HuH-7.5 (cell line): ENCODE measurements at regions not wholly inside any gene's neighbourhood (a gene's known extent, or its start where the extent isn't known, plus 50 kb on each side); places are given as distances from the start of the nearest gene placed in this dataset.
"Not testable (repeated sequence)": the region's sequence is repeated elsewhere in the genome, so short reads cannot be mapped to it uniquely, and the experiment has no call there.

ENCODE experiments used
- DNase-seq: peaks from one replicate; pipeline ENCODE4 v3.0.0; 2011; ENCODE audit warnings: low spot score

DNA sequence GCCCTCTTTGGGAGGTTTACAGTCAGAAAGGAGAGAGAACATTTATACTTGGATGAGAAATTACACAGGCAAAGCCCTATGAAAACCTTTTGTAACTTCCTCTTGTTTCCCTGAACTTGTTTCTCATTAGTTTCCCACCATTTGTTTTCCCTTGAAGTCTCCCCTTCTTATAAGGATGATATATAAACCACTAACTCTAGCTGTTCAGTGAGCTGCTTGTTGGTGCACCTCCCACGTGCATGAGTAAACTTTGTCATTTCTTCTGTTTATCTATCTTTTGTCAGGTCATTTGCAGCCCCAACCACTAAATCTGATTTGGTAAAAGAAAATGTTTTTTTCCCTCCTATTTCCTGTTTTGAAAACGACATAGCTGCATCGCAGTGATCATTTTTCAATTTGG is 919.9 kb downstream of the SLITRK1 start:
- no peak for DNase-seq

GRCh38 chr13:82961757-82962156 is 920.5 kb downstream of the SLITRK1 start:
- no peak for DNase-seq

- DNase-seq: not testable (repeated sequence)
Measured at GRCh38 chr13:82952336-82952735, 929.9 kb downstream of the SLITRK1 start.

DNA sequence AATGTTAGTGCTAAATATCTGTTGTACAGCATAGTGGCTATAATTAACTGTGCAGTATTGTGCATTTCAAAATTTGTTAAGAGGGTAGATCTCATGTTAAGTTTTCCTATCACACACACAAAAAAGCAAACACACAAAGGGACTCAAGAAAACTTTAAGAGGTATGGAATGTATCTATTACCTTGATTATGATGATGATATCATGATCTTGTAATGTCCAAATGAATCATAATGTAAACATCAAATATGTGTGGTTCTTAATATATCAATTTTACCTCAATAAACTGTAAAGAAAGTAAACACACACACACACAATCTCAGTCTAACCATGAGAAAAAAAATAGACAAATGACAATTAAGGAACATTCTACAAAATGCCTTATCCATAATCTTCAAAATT is 934.6 kb downstream of the SLITRK1 start:
- no peak for DNase-seq

DNA sequence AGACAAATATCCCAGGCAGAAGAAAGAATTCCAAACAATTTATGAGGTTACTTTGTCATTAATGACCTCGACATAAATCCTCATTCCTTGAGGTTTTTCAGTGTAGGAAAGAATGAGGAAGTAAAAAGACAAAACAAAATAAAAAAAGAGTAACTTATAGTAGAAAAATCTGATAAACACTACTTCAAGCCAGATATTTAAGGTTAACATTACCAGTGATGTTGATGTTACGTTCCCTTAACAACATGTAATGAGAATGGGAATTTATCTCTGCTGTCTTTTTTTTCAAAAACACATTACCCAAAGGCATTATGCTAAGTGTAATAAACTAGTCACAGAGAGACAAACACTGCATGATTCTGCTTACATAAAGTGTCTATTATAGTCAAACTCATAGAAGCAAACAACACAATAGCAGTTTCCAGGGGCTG is 935.1 kb downstream of the SLITRK1 start:
- DNase-seq: no peak

DNA sequence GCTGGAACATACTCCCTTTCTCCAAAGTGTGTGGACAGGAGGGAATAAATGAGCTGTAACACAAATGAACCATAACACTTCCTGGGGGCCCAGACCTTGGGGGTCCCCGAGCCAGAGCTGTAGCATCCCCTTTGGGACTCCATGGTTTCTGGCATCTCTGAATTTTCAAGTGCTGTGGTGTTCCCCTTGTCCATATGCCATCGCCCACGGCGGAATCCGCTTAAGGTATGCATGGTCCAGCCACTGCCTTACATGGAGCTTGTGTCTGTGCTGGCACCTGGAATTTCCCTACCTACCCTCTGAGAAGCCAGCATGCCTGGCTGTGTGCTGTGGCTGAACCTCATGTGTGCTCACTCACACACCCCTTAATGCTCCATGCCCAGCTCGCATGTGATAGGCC is 943.6 kb downstream of the SLITRK1 start:
- no peak for DNase-seq

DNA sequence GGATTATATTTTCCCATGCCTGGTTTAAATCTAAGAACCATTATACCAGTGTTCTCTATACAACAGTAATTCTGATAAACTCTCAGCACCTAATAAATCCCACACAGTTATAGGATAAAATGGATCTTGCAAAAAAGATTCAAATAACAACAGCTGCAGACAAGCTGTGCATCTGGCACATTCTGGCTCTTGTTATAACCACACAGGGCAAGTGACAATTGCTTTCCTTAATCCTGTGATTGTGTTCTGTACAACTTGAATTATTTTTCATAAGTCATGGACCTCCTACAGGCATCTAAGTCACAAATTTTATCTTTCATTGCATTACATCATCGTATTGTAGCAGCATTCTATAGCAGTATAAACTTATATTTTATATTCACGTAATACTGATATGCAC is 948.3 kb downstream of the SLITRK1 start:
- DNase-seq: no peak

DNA sequence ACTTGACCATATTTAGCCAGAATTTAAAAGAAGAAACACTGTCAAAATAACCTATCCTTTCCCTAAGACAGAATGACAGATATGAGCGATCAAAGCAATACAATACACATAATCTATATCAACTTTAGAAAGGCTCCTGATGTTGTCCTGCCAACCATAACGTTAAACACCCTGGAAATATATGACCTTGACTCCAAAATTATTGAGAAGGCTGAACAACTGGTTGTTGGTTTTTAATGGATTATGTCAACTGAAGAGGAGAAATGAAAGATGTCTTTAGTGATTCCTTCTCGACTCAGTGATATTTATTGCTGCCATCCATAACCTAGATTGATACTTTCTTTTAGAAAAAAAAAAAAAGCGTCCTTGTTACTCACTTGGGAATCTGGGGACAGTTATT is 957.2 kb downstream of the SLITRK1 start:
- DNase-seq: no peak

GRCh38 chr13:82917984-82918383 is 964.3 kb downstream of the SLITRK1 start:
- DNase-seq: no peak

GRCh38 chr13:82912564-82912963 is 969.7 kb downstream of the SLITRK1 start:
- DNase-seq: no peak

- no peak for DNase-seq
Measured at GRCh38 chr13:82905071-82905470, 977.2 kb downstream of the SLITRK1 start.

DNA sequence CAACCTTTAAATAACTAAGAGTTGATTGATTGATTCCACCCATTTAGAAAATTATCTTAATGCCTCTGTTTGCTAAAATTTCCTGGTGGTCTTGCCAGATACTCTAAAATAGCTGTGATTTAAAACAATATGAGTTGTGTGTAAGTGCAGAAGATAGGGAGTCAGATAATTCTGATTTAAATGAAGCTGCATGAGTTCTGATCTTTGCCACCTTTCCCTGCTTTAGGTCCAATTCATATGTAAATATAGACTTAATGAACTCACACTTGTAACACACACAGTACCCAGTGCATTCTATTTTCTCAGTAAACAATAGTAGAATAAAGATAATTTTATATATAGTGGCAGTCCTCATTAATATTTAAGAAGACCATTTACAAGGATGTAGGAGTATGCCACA is 981.8 kb downstream of the SLITRK1 start:
- no peak for DNase-seq

DNA sequence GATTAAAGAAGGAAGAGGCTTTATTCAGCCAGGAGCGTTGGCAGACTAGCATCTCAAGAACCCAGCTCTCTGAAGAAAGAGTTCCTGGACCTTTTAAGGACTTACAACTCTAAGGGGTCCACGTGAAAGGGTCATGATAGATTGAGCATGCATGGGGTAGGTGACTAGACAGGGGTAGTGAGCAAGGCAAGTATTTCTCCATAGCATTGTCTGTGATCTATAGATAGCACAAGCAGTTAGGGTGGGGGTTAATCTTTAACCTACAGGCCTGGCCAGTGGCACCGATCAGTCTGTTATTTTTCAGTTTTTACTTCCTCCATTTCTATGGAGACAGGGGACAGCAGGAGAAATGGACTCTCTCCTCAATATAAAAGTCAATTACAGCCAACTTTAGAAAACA is 983.7 kb downstream of the SLITRK1 start:
- DNase-seq: no peak

DNA sequence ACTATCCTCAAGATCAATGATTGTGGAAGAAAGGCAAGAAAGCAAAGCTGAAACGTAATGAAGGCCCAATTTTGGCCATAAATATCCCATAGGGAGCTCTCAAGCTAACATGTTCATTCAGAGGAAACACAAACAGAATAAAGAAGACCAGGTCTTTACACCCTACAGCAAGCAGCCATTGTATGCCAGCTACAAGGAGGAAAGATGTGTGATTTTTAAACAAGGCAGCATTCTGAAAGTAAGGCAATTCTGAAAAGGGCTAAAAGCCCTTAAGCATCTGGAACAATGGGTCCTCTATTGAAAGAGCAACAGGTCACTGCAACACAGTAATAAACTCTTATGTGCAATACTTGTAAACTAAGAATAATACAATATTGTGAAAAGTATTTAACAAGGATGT is 1002.4 kb downstream of the SLITRK1 start:
- DNase-seq: no peak

DNA sequence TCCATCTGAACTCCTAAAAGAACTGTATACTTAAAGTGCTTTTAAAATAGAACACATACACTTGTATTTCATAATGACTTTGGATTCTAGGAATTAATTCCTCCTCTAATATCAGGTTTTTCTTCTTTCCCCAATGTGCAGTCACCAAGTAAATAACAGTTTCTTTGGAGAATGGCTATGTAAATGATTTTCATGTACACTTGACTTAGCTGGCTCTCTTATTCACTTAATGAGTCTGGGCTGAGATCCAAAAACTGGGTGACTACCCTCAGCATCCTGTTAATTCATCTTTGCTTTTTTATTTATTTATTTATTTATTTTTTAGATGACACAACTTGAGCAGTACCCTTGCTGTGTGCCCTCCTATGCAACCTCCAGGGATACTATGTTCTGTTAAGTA is 1003.7 kb downstream of the SLITRK1 start:
- no peak for DNase-seq

DNA sequence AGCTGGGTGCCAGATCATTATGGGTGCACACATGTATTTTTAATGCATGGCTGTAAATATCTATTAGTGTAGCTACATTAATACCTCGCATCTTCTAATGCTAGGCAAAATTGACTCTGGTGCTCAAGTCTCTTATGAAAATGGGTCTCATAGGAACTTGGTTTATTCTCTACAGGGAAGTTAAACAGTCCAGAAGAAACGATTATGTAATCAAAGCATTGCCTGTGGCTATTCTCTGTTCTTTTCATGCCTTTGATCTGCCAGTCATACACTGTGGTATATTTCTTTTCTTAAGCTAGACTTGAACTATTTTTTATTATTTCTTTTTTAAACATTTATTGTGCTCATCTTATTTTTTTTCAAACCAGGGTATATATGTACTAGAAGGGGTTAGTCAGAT is 1015.0 kb downstream of the SLITRK1 start:
- DNase-seq: no peak

GRCh38 chr13:82850644-82851043 is 1031.6 kb downstream of the SLITRK1 start:
- no peak for DNase-seq

- DNase-seq: no peak
Measured at GRCh38 chr13:82848766-82849165, 1033.5 kb downstream of the SLITRK1 start.

GRCh38 chr13:82847595-82847994 is 1034.7 kb downstream of the SLITRK1 start:
- DNase-seq: no peak

GRCh38 chr13:82833923-82834322 is 1048.4 kb downstream of the SLITRK1 start:
- DNase-seq: no peak

- no peak for DNase-seq
Measured at GRCh38 chr13:82829040-82829439, 1053.2 kb downstream of the SLITRK1 start.

DNA sequence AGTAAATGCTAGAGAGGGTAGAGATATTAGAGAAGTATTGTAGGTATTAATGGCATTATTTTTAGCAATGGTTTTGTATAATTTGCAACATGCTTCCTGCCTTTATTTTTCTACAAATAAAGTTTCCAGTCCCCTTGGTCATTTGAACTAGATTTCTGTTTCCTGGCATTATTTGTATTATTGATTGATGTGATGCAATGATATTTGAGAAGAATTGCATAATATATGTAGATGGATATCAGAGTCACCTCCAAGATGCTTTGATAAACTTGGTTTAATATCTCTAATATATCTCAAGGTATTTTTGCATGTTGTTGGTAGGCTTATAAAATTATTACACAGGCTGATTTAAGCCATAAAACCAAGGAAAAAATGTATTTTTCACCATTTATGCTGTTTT is 1054.5 kb downstream of the SLITRK1 start:
- no peak for DNase-seq

GRCh38 chr13:82822935-82823334 is 1059.3 kb downstream of the SLITRK1 start:
- no peak for DNase-seq

DNA sequence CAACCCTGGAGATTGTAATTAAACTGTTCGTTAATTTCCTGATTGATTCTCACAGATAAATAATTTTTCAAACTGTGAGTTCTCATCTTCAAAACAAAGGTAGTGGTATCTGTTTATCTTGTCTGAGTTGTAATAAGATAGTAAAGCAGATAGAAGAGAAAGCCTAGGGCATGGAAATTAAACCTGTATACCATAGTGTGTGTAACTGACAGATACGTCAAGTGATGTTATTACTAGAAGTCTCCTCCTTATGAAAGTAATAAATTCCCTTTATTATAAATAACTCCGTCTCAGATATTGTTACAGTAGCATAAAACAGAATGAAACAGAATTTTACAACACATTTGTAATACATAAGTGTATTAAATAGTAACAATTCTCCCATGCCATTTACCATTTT is 1065.1 kb downstream of the SLITRK1 start:
- no peak for DNase-seq

GRCh38 chr13:82815791-82816190 is 1066.5 kb downstream of the SLITRK1 start:
- no peak for DNase-seq
